Astrocyte of the cerebellum (primary cell): ENCODE measurements at regions not wholly inside any gene's neighbourhood (a gene's known extent, or its start where the extent isn't known, plus 50 kb on each side); places are given as distances from the start of the nearest gene placed in this dataset.
"Not testable (repeated sequence)": the region's sequence is repeated elsewhere in the genome, so short reads cannot be mapped to it uniquely, and the experiment has no call there.

Experiments
- DNase-seq: peaks from one replicate; pipeline ENCODE4 v3.0.0-alpha.2; 2011; ENCODE audit warnings: low read depth
- H3K4me3 ChIP-seq: 2 replicates; pipeline ENCODE4 v1.5.1; 2011; ENCODE audit warnings: mild to moderate bottlenecking, low read depth, low read length, moderate library complexity
- in situ Hi-C: cut with HindIII; loops from 2 replicates; pipeline ENCODE4 v1.10.0; 2017; ENCODE audit warnings: low sequenced_read_pairs
- TF ChIP-seq, protein P1 (sequence below): IDR thresholded peaks from 2 replicates; pipeline ENCODE4 v1.5.1; 2012; ENCODE audit warnings: low read length, low read depth, moderate library complexity, mild to moderate bottlenecking; ENCODE audit errors: missing control alignments

DNA sequence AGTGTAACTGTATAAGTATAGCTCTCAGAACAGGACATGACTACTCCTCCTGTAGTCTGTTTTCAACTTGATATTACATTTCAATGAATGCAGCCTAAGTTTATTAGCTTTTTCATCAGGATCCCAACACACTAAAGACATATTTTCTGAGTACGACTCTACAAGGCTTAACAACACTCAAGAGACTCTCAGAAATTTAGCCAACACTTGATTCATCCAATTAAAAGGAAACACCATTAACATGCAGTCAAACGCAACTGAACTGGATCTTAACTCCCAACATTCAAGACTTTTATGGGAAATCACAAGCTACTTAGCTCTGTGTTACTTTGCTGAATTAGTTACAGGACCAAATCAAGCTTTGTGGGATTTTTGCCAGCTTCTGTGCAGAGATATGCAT lies 65.2 kb upstream of the SGIP1 start:
- TF ChIP-seq, protein P1, sequence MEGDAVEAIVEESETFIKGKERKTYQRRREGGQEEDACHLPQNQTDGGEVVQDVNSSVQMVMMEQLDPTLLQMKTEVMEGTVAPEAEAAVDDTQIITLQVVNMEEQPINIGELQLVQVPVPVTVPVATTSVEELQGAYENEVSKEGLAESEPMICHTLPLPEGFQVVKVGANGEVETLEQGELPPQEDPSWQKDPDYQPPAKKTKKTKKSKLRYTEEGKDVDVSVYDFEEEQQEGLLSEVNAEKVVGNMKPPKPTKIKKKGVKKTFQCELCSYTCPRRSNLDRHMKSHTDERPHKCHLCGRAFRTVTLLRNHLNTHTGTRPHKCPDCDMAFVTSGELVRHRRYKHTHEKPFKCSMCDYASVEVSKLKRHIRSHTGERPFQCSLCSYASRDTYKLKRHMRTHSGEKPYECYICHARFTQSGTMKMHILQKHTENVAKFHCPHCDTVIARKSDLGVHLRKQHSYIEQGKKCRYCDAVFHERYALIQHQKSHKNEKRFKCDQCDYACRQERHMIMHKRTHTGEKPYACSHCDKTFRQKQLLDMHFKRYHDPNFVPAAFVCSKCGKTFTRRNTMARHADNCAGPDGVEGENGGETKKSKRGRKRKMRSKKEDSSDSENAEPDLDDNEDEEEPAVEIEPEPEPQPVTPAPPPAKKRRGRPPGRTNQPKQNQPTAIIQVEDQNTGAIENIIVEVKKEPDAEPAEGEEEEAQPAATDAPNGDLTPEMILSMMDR = no peak
- H3K4me3 ChIP-seq = no peak overlapping the region
- in situ Hi-C loops = no loop called here
- no peak for DNase-seq

DNA sequence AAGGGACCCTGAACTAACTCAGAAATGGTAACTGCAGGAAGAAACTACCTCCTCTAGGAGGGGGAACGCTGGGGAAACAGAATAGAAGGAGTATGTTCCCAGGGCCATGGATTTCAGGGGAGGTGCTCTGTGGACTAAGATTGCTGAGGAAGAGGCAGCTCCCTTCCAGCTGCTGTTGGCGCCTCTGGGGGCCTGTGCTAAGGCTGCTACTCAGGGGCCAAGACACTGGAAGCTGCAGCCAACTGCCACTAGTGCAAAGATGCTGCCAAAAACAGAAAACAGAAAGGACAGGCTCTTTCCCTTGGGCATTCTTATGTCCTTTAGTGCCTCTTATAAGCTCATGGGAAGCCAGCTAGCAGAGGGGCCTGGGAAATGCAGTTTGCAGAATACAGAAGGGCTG lies 58.0 kb upstream of the SGIP1 start:
- in situ Hi-C loops = no loop called here
- DNase-seq = no peak
- no peak overlapping the region for H3K4me3 ChIP-seq
- TF ChIP-seq, protein P1 = no peak

GRCh38 chr1:66476774-66477173 lies 57.2 kb upstream of the SGIP1 start:
- in situ Hi-C loops = no loop called here
- no peak for DNase-seq
- H3K4me3 ChIP-seq = no peak overlapping the region
- TF ChIP-seq, protein P1 = no peak

- in situ Hi-C loops = no loop called here
- no peak for DNase-seq
- no peak overlapping the region for H3K4me3 ChIP-seq
- TF ChIP-seq, protein P1 = no peak
Measured at GRCh38 chr1:66478116-66478515, 55.8 kb upstream of the SGIP1 start.

- no peak overlapping the region for H3K4me3 ChIP-seq
- in situ Hi-C loops = no loop called here
- TF ChIP-seq, protein P1 = no peak
Measured at GRCh38 chr1:66480162-66480561, 53.8 kb upstream of the SGIP1 start.

DNA sequence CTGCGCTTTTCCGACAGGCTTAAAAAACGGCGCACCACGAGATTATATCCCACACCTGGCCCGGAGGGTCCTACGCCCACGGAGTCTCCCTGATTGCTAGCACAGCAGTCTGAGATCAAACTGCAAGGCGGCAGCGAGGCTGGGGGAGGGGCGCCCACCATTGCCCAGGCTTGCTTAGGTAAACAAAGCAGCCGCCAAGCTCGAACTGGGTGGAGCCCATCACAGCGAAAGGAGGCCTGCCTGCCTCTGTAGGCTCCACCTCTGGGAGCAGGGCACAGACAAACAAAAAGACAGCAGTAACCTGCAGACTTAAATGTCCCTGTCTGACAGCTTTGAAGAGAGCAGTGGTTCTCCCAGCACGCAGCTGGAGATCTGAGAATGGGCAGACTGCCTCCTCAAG lies 52.7 kb upstream of the SGIP1 start:
- H3K4me3 ChIP-seq, DNase-seq, in situ Hi-C loops: not testable (repeated sequence)

More at GRCh38 chr1:66480162-66480561, 53.8 kb upstream of the SGIP1 start:
- DNase-seq = no peak
